HG03196 (cell line): ENCODE measurements at regions not wholly inside any gene's neighbourhood (a gene's known extent, or its start where the extent isn't known, plus 50 kb on each side); places are given as distances from the start of the nearest gene placed in this dataset.

Experiments
- ATAC-seq: cut with Tn5 transposase; IDR thresholded peaks from one replicate; pipeline ENCODE4 v1.9.1; 2021; ENCODE audit not compliant: unreplicated experiment

GRCh38 chr3:40642812-40643211 is 118.1 kb downstream of the ZNF621 start:
- no peak for ATAC-seq

GRCh38 chr3:40645883-40646282 is 121.1 kb downstream of the ZNF621 start:
- ATAC-seq: no peak

GRCh38 chr3:40649346-40649745 is 124.6 kb downstream of the ZNF621 start:
- ATAC-seq: no peak

- no peak for ATAC-seq
Observed at GRCh38 chr3:40652072-40652471, 127.3 kb downstream of the ZNF621 start.

- no peak for ATAC-seq
Observed at GRCh38 chr3:40653001-40653400, 128.2 kb downstream of the ZNF621 start.

- no peak for ATAC-seq
Observed at GRCh38 chr3:40653878-40654277, 129.1 kb downstream of the ZNF621 start.

- ATAC-seq: no peak
Observed at GRCh38 chr3:40655551-40655950, 130.8 kb downstream of the ZNF621 start.

- no peak for ATAC-seq
Observed at GRCh38 chr3:40657623-40658022, 132.9 kb downstream of the ZNF621 start.

- ATAC-seq: no peak
Observed at GRCh38 chr3:40658305-40658704, 133.5 kb downstream of the ZNF621 start.

GRCh38 chr3:40660554-40660953 is 135.8 kb downstream of the ZNF621 start:
- ATAC-seq: no peak

GRCh38 chr3:40661284-40661683 is 136.5 kb downstream of the ZNF621 start:
- no peak for ATAC-seq

GRCh38 chr3:40663280-40663679 is 138.5 kb downstream of the ZNF621 start:
- no peak for ATAC-seq

GRCh38 chr3:40669176-40669575 is 144.4 kb downstream of the ZNF621 start:
- no peak for ATAC-seq

GRCh38 chr3:40672861-40673260 is 148.1 kb downstream of the ZNF621 start:
- ATAC-seq: no peak

GRCh38 chr3:40677321-40677720 is 152.6 kb downstream of the ZNF621 start:
- no peak for ATAC-seq

GRCh38 chr3:40677749-40678148 is 153.0 kb downstream of the ZNF621 start:
- no peak for ATAC-seq

- ATAC-seq: no peak
Observed at GRCh38 chr3:40679290-40679689, 154.5 kb downstream of the ZNF621 start.

GRCh38 chr3:40680685-40681657 is 156.2 kb downstream of the ZNF621 start:
- no peak for ATAC-seq

GRCh38 chr3:40681658-40682055 is 156.9 kb downstream of the ZNF621 start:
- ATAC-seq: no peak

- ATAC-seq: no peak
Observed at GRCh38 chr3:40689837-40690236, 165.1 kb downstream of the ZNF621 start.

- no peak for ATAC-seq
Observed at GRCh38 chr3:40690749-40691451, 166.1 kb downstream of the ZNF621 start.

- ATAC-seq: no peak
Observed at GRCh38 chr3:40691452-40691861, 166.7 kb downstream of the ZNF621 start.
